Anterior cingulate cortex (tissue), 58 donors: ENCODE measurements at regions not wholly inside any gene's neighbourhood (a gene's known extent, or its start where the extent isn't known, plus 50 kb on each side); places are given as distances from the start of the nearest gene placed in this dataset.

Experiments
- DNase-seq, 58 donors: peaks; one replicate each; lab custom pipeline; 2025; lab: John Stamatoyannopoulos, UW

DNA sequence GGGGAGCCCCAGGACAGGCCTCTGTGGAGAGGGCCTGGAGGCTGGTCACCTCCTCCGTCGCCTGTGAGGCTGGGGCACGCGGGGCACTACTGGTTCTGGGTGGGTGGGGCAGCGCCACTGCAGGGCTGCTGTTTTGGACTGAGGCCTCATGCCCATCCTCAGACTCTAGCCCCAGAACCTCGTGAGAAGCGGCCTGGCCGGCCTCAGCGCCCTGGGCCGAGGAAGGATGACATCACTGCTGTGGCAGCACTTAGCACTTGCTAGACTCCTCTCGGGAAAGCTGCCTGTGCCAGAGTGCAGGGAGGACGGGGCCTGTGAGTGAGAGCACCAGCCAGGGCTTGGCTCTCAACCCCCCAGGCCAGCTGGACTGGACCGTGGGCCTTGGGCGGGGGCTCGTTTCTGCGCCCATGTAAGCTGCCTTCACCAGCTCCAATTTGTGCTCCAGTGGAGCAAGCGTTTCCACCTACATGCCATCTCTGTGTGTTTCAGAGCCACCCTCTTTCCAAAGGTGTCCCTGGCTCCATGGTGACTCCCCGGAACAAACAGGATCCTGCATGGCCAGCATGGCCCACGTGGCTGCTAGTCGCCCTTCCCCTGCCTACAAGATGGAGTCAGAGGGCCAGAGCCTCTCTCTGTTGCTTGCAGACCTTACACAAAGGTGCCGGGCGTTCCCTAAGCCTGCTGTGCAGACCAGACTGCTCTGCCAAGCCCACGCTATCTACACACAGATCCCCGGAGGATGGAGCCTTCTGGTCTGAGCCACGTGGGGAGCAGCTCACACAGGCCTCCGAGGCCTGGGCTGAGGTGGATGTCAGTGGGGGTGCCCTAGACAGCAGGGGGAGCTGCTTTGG is 102.9 kb downstream of the CTTN start:
- peak in 14 of 58 donors; percentile 12 to 52 (median 34) for DNase-seq

- no peak for DNase-seq
Measured at GRCh38 chr11:70501933-70502540, 103.7 kb downstream of the CTTN start.

DNA sequence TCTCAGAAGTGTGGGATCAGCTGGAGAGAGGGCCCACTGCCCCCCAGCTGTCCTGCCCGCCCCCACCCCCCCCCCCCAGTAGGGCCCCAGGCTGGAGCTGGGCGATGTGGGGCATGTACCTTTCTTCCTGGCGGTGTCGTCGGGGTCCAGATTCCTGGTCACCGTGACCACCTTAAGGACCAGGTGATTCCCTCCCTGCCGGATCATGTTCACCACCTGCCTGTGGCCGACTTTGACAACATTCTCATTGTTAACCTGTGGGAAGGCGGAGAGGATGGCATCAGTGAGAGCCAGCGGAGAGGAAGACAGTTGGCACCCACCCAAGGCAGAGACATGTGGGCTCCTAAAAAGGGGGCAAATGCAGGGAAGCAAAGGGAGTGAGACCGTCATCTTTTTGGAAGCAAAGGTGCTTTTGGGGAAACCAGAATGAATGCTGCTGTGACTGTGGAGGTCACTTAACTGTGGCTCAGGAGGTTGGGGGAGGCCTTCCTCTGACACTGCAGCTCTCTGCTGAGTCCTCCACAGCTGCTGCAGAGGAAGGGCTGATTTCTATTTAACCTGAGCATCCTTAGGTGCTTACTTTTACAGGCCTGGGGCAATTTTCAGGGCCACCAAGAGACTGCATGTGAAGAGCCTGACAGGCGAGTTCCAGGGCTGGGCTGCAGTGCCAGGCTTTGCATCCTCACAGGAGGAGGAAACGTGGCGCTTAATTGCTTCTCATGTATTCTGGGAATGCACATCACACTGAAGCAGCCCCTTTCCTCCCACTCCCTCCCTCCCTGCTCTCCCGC is 104.5 kb downstream of the CTTN start:
- DNase-seq, result peak in 13 of 58 donors; percentile 17 to 72 (median 31)

DNA sequence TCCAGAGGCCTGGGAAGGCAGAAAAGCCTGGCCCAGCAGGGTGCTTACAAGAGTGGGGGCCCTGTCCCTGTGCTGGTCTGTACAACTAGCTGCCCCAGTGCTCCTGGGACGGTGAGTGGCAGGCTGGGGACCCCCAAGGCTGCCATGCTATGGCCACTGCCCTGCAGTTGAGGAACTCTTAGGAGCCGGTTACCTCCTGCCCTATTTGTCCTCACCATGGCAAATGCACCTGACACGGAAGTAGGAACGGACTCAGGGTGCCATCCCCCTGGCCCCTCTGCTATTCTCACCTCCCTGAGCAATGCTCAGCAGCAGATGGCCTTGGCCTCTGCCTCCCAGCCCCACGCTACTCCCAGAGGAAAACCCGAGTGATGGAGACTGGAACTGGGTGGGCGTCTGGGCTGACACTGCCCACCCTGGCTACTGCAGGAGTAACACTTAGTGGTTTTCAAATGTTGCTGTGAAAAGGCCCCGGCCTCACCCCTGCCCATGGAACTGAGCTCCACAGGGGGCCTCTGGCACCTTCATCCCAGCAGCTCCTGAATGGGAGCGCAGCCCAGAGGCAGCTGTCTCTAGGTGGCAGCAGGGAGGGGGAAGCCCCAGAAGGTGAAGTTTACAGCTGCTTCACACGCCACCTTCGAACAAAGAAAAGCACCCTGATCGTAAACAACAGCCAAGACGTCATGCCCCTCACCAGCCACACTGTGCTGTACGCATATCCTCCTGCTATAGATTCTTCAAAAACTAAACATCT is 105.3 kb downstream of the CTTN start:
- DNase-seq, result peak in 1 of 58 donors; percentile 18

DNA sequence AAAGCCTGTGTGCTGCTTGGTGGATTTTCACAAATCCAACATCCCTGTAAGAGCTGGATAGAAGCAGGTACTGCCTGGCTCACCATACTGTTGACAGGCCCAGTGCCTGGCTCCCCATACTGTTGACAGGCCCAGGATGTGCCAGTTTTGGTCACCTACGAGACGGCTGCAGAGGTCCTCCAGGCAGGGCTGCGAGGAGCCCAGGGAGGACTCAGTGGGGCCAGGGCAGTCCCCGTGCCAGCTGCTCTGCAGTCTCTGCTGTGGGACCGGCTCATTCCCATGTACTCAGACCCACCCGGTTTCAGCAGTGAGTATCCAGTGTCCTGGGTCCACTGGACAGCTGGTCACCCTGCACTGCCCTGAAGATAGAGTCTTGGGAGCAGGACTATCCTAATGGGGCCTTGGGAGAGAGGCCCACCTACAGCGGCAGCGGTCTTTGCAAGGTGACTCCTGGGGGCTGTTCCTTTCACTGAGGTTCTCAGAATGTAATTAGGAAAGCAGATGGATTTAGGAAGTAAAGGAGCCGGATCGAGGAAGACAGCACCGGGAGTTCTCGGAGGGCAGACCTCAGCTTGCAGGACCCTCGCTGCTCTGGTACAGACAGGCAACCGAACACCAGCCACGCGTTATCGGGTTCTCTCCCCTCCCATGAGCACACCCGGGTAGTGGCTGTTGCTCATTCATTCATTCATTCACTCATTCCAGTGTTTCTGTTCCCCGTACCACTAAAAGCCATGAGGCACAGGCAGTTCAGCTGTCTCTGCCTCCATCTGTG is 106.1 kb downstream of the CTTN start:
- no peak for DNase-seq

DNA sequence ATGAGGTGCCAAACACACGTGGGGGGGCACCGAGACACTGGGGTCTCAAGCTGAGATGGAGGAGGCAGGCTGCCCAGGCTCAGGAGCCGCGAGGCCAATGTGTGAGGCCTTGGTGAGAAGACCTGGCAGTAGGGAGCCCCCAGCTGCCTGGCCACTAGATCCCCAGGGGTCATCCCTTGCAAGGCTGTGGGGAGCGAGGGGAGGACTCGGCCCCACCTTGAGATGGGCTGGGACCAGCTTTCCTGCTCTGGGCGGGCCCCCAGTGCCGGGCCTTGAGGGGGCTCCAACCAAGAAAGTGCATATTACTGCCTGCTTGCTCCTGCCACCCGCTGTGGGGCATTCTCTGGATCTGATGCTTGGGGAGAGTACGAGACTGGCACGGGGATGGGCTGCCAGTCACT is 107.0 kb downstream of the CTTN start:
- no peak for DNase-seq

DNA sequence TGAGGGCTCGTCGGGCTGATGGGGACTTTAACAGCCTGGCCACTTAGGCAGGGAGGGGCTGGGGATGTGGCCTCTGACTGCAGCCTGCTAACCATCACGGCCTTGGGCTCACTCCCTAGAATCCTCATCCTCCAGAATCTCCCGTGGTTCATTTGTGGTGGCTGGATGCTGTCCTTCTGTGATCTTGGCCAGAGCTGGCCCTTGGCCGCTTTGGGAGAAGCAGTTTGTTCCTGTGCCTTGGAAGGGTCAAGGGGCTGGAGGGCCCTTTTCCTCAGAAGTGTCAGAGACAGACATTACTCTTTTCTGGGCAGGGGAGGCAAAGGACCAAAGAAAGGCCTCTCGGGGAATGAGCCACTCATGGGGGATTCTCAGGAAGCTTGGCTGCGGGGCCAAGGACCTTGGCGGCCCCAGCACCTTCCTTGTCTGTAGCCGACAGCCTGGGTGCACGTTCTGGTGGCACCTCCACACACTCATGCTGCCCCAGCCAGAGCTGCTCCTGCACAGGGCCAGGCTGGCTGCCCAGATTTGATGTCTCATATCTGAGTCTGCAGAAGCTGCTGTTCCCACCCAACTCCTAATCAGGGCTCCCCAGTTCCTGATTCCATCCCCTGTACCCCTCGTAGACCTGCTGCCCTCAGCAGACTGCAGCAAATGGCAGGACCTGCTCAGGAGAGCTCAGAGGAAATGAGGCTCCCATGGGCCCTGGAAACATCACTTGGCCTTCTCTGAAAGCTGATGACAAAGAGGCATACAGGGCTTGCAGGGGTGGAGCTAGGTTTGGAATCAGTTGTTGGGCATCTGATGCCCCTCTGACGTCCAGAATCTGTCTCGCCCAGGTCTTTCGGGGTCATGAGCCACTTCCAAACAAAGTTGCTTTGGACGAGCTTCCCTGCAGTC is 107.7 kb downstream of the CTTN start:
- no peak for DNase-seq

DNA sequence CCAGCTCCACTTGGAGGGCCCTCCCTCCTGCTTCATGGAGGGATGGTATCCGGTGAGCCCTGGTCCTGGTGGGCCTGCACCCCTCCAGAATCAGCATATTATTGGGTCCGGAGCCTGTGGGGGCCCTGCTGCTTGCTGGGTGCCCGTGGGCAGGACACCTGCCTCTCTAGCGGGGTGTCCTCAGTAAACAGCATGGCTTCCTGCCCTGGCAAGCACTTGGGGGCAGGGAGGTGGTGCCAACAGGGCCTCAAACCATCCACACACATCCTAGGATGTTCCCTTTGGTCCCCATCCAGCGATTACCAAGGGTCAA is 108.3 kb downstream of the CTTN start:
- DNase-seq, result no peak

- DNase-seq, result peak in 18 of 58 donors; percentile 17 to 73 (median 42)
Measured at GRCh38 chr11:70506986-70507385, 108.7 kb downstream of the CTTN start.

GRCh38 chr11:70507466-70508230 is 109.3 kb downstream of the CTTN start:
- no peak for DNase-seq

DNA sequence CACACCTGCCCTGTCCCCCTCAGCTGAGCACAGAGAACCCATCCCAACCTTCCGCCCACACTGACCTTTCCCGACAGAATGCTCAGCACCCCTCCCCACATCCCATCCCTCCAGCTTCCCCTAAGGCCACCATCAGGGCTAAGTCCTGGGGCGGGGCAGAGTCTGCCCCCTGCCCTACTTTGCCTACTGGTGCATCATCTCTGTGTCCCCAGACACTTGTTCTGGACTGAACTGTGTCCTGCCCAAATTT is 109.8 kb downstream of the CTTN start:
- no peak for DNase-seq

- DNase-seq, result no peak
Measured at GRCh38 chr11:70509476-70509875, 111.1 kb downstream of the CTTN start.

- DNase-seq, result peak in 5 of 58 donors; percentile 40 to 45 (median 44)
Measured at GRCh38 chr11:70510106-70510505, 111.8 kb downstream of the CTTN start.

DNA sequence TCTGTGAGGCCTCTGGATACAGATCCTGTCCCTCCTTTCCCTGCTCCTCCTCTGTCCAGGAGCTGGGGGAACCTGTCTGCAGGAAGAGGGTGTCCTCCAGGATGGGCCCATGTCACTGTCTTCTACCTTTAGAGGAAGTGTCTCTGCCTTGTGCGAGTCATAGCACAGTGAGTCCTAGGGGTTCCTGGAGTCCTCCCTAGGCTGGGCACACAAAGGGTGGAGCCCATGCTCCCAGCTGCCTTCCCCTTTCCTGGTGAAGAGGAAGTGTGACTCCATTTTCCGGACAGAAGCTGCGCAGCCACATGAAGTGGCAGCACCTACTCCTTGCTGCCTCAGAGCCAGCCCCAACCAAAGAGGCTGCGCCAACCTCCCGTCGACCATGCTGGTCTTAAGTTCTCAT is 112.2 kb downstream of the CTTN start:
- DNase-seq, result no peak

GRCh38 chr11:70511345-70511744 is 113.0 kb downstream of the CTTN start:
- DNase-seq, result no peak

DNA sequence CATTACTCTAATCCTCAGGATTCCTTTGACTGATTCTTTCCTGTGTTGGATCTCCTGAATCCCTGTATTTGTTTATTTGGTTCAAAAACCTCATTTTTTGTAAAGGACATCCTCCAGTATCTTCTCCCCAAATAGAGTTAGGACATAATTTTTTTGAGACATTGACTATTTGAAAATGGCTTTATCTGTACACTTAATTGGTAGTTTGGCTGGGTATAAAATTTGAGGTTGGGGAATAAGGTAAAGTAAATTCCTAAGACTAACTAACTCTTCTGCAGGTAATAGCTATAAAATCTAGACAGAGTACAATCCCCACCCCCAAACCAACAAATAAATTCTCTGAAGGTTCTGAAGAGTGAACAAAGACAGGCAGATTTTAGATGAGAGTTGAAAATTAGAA is 114.4 kb downstream of the CTTN start:
- no peak for DNase-seq

DNA sequence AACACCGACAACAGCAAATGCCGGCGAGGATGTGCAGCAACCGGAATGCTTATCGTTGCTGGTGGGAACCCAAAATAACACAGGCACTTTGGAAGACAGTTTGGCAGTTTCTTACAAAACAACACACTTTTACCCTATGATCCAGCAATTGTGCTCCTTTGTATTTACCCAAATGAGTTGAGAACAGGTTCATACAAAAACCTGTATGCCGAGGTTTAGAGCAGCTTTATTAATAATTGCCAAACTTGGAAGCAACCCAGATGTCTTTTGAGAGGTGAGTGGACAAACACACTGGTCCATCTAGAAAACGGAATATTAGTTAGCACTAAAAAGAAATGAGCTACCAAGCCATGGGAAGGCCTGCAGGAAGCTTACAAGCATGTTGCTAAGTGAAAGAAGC is 118.9 kb downstream of the CTTN start:
- DNase-seq, result no peak
